NCI-H510A (cell line): ENCODE measurements at regions not wholly inside any gene's neighbourhood (a gene's known extent, or its start where the extent isn't known, plus 50 kb on each side); places are given as distances from the start of the nearest gene placed in this dataset.

Experiments
- DNase-seq: peaks from one replicate; lab custom pipeline; 2025; lab: John Stamatoyannopoulos, UW

- no peak for DNase-seq
Observed at GRCh38 chr5:135138116-135138850, 104.3 kb upstream of the PITX1 start.

- no peak for DNase-seq
Observed at GRCh38 chr5:135137146-135137915, 103.3 kb upstream of the PITX1 start.

- no peak for DNase-seq
Observed at GRCh38 chr5:135136546-135136945, 102.5 kb upstream of the PITX1 start.

DNA sequence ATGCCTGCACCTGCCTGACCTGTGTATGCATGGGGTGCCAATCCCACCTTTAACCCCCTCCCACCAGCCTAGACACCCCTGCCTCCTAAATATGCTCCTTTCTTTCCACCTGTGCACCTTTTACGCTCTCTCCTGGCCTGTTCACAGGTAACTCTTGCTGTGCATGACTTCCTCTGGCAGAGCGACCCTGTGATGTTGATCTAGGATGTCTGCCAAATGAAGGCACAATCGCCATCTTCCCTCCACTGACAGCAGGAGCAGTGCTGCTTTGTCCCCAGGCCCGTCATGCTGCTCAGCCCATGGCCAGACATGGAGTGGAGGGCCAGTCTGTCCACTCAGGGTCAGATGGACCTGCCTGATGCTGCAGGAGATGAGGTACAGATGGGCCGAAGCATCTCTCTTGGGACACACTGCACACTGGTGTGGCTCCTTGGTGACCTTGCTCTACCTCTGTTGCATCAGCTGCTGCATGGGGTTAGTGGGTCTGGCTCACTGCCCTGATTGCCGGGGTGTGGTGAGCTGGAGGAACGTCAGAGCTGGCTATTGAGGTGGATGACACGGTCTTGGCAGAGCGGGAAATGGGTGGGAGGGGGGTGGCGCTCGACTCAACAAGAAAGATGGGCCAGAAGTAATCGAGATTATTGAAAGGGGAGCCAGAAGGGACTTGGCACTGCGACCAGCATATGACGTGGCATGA, 101.7 kb upstream of the PITX1 start:
- no peak for DNase-seq

GRCh38 chr5:135134691-135135381, 100.8 kb upstream of the PITX1 start:
- DNase-seq: no peak

GRCh38 chr5:135133698-135134515, 99.9 kb upstream of the PITX1 start:
- no peak for DNase-seq

DNA sequence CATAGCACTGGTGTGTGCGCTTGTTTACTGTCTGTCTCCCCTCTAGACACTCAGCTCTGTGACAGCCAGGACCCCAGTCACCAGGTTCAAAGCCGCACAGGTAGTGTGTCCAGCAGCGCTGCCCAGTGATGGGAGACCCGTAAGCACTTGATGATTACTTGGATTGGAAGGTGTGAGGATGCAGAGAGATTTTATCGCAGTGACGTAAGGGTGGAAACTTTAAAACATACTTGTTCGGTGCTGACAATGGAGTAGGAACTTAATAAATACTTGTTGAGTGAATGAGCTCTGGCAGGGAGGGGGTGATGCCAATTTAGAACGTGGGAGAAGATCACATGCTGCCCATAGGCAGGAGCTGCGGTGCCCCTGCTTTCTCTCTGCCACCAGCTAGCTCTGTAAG, 99.2 kb upstream of the PITX1 start:
- DNase-seq: no peak

- DNase-seq: no peak
Observed at GRCh38 chr5:135131801-135132680, 98.0 kb upstream of the PITX1 start.

DNA sequence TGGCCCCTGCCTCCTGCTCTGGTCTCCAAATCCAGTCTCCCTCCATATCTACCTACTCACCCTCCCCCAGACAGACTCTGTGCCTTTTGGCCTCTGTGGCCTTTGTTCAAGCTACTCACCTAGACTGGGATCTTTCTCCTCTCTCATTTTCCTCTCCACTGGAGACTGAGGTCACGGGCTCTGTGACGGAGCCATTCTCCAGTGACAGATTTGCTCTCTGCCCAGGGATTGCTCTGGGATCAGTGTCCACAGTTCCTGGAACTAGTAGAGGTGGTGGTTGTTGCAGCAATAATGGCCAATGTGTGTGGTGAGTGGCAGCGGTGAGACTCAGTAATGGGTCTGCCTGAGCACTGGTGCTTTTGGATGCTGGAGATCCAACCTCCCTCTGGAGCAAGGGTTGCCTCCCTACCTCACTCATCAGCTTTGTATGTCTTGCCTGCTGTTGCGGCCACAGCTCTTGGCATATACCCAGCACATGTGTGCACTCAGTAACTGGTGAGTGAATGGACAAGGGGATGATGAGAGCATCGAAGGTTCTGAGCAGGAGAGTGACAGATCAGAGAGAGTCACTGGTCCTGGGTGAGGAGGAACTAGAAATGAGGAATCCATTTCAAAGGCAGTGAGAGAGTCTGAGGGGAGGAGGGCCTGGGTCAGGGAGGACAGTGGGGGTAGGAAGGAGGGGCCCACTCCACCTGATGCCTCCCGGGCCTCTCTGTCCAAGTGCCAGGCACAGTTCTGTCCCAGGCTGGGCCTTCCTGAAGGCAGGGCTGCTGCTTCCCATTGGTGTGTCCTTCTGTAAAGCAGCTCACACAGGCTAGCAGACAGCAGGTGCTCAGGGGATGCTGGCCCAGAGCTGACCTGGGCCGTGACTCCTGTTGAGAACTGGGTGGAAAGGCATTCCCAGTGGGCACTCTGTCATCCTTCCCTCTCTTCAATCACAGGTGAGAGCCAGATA, 96.5 kb upstream of the PITX1 start:
- no peak for DNase-seq

- no peak for DNase-seq
Observed at GRCh38 chr5:135129307-135129706, 95.3 kb upstream of the PITX1 start.

DNA sequence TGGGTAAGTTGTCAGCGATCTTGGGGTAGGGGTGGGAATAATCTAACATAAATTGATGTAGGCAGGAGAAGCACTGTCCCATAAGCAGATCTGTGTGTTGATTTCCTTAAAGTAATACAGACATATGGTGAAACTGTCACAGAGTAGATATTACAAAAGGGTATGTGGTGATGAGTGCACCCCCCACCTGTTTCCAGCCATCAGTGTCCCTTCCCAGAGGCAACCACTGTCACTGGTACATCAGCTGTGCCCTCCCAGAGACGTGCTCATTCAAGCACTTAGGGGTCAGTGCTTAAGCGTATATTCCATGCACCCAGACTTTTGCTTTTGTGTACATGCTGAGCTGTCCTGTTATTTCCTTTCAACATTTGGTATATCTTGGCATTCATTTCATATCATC, 94.3 kb upstream of the PITX1 start:
- no peak for DNase-seq

DNA sequence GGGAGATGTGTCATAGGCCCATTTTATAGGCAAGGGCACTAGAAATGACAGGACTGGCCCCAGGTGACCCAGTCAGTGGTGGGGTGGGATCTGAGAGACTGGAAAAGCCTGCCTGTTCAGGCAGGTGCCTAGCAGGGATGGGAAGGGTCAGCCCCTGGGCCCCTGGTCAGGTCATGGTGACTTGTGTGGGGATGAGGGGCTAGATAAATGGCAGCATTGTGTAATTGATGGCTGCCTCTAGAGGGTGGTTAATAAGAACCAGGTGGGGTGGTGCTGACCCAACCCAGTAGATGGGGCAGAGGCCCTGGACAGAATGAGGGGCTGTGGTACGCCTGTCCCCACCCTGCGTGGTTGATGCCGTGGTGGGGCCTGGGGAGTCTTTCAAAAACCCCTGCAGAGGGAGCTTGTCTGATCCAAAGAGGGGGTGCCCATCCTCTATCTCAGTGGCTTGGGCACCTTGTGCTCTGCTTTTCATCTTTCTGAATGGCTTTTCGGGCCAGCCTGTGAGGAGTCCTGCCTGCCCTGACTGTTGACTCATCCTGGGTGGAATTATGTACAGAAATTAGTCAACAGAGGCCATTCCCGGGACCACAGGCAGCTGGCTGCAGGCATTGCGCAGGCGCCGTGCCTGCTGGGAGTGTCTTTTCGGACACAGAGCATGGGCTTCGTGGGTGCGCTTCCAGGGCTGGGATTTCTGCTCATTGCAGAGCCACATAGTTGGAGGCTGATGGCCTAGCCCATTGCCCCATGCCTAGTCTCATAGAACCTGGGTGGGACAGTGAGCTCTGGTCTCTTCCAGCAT, 93.6 kb upstream of the PITX1 start:
- no peak for DNase-seq

GRCh38 chr5:135126688-135127438, 92.8 kb upstream of the PITX1 start:
- no peak for DNase-seq

GRCh38 chr5:135124724-135125123, 90.7 kb upstream of the PITX1 start:
- no peak for DNase-seq

DNA sequence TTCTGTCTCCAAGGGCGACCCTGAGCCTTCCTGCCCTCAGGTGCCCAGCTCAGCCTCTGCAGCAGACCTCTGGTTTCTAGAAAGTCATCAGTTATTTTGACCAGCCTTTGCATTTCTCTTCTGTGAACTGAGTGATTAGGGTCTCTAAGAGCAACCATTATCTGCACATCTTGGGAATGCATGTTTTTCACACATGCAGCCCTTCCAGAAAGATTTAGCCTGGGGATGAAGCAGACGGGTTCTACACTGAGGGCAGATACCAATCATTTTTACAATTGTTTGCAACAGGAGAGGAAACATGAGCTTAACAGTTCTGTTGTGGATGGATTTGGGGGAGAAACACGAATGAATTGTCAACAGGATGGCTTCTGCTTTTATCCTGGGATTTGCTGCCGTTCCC, 90.1 kb upstream of the PITX1 start:
- DNase-seq: no peak

- DNase-seq: no peak
Observed at GRCh38 chr5:135122797-135123196, 88.8 kb upstream of the PITX1 start.

DNA sequence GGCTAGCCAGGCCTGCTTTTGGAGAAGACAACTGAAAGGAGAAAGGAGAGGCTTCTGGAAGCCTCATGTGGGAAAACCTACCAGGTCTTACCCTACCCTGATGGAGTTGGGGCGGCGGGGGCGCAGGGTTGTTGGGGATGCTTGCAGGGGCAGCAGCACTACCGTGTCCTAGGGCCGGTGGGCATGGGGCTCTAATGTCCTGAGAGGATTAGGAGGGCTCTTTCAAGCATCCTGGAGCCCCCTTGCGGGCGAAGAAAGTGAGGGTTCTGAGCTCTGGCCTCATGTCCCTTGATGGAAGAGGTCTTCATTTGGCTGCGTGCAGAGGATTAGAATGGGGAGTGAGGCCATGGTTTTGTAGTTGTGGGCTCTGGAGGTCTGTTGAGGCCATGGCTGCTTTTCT, 86.9 kb upstream of the PITX1 start:
- DNase-seq: no peak

DNA sequence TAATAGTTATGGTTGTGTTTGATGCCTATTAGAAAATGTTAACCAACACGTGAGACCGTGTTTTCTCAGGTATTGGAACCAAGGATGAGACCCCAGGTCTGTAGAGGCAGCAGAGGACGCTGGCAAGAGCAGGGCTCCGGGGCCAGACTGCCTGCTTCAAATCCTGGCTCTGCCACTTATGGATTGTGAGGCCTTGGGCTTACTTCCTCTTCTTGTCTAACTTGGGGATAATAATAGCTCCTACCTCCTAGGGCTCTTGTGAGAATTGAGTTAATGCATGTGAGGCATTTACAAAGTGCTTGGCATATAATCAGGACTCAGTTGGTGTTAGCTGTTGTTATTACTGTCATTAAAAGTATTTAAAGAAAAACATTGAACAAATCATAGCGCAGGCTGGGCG, 85.5 kb upstream of the PITX1 start:
- DNase-seq: no peak
